ENCODE measurements at regions not wholly inside any gene's neighbourhood (a gene's known extent, or its start where the extent isn't known, plus 50 kb on each side); places are given as distances from the start of the nearest gene placed in this dataset.

DNA sequence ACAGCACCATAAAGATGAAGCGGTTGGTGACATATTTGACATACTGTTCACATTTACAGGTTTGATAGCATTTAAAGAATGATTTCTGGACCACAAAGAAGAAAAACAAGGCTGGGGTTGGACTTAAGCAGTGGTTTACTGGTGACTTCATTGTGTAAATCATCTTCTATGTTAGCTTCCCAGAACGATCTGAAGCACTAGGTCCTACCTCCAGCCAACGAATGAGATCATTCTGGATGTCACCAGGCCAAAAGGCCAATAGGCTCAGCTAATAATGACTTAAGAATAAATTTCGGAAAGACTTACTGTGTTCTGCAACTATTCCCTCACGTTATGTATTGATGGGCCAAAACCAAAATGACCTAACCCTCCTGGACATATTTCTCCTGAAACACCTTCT lies 675.3 kb upstream of the CCNG1 start:
- Histone ChIP-seq H2AFZ (ENCODE audit: low read depth, low read length, severe bottlenecking) (no peak overlapping the region), H3K4me2 (ENCODE audit: low read depth, low read length, poor library complexity, severe bottlenecking) (no peak overlapping the region), H3K36me3 (ENCODE audit: low read length) (no peaks in the 10 kb centered on the region), H3K4me3 (ENCODE audit: insufficient read depth, low read length, poor library complexity, severe bottlenecking) (no peak overlapping the region), H3K79me2 (ENCODE audit: insufficient read depth, low read length) (no peaks in the 10 kb centered on the region), H3K27ac (ENCODE audit: low read depth, low read length) (no peak overlapping the region), H3K27me3 (ENCODE audit: low read length) (no peaks in the 10 kb centered on the region), H3F3A (ENCODE audit: insufficient read depth) (no peaks in the 10 kb centered on the region), H3K9me3 (ENCODE audit: insufficient read depth, low read length) (no peaks in the 10 kb centered on the region), H4K20me1 (ENCODE audit: low read depth, low read length) (no peaks in the 10 kb centered on the region), H3K9me2 (replicated peaks; ENCODE audit: insufficient read depth, low read length) (no peaks in the 10 kb centered on the region), H3K9ac (ENCODE audit: low read length) (no peak overlapping the region)
- TF ChIP-seq, protein P1, sequence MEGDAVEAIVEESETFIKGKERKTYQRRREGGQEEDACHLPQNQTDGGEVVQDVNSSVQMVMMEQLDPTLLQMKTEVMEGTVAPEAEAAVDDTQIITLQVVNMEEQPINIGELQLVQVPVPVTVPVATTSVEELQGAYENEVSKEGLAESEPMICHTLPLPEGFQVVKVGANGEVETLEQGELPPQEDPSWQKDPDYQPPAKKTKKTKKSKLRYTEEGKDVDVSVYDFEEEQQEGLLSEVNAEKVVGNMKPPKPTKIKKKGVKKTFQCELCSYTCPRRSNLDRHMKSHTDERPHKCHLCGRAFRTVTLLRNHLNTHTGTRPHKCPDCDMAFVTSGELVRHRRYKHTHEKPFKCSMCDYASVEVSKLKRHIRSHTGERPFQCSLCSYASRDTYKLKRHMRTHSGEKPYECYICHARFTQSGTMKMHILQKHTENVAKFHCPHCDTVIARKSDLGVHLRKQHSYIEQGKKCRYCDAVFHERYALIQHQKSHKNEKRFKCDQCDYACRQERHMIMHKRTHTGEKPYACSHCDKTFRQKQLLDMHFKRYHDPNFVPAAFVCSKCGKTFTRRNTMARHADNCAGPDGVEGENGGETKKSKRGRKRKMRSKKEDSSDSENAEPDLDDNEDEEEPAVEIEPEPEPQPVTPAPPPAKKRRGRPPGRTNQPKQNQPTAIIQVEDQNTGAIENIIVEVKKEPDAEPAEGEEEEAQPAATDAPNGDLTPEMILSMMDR (IDR thresholded peaks at IDR 0.05; ENCODE audit: insufficient read depth, low read length, poor library complexity, severe bottlenecking) = no peak
- TF ChIP-seq EZH2phosphoT487 (conservative IDR thresholded peaks at IDR 0.05; ENCODE audit: low read length) = no peak

DNA sequence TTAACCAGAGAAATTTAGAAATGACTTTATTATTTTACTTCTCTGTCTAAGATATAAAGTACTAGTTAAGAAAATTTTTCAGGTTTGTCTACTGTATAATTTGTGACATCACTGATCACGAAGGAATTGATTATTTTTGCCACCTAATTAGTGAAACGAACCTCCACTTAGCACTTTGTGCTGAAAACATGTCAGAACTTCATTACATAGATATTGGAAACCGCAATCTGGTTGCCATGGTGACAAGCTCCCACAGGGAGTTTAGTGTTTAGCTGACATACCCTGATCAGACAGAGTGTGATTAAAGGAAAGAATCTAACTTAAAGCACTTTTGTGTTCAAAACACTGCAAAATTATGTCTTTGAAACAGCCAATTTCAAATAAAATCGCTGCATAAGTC lies 668.4 kb upstream of the CCNG1 start:
- Histone ChIP-seq H2AFZ (ENCODE audit: low read depth, low read length, severe bottlenecking) (no peak overlapping the region), H3K79me2 (ENCODE audit: insufficient read depth, low read length) (no peaks in the 10 kb centered on the region), H4K20me1 (ENCODE audit: low read depth, low read length) (no peaks in the 10 kb centered on the region), H3K9me2 (replicated peaks; ENCODE audit: insufficient read depth, low read length) (no peaks in the 10 kb centered on the region), H3K4me3 (ENCODE audit: insufficient read depth, low read length, poor library complexity, severe bottlenecking) (no peak overlapping the region), H3K27me3 (ENCODE audit: low read length) (no peaks in the 10 kb centered on the region), H3F3A (ENCODE audit: insufficient read depth) (no peaks in the 10 kb centered on the region), H3K27ac (ENCODE audit: low read depth, low read length) (no peak overlapping the region), H3K36me3 (ENCODE audit: low read length) (no peaks in the 10 kb centered on the region), H3K9me3 (ENCODE audit: insufficient read depth, low read length) (no peaks in the 10 kb centered on the region), H3K9ac (ENCODE audit: low read length) (no peak overlapping the region), H3K4me2 (ENCODE audit: low read depth, low read length, poor library complexity, severe bottlenecking) (no peak overlapping the region)
- TF ChIP-seq, protein P1 (IDR thresholded peaks at IDR 0.05; ENCODE audit: insufficient read depth, low read length, poor library complexity, severe bottlenecking) = no peak
- no peak for TF ChIP-seq EZH2phosphoT487 (conservative IDR thresholded peaks at IDR 0.05; ENCODE audit: low read length)

DNA sequence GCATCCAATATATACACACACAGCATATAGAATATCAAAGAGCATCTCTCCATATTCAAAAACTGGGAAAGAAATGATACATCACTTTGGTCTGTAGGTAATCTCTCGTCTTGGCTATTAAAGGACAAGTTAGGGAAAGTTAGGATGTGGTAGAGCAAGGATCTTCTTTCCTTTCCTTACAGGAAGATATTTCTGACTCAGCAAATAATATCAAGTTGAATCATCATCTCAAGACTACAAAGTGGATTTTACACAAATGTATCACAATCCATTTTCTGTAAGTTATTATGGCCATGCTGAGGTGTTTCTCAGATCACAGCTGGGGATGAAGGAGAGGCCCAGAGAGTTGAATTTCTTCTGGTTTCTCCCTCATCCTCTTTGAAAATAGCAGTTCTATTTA lies 651.7 kb upstream of the CCNG1 start:
- H3K9ac ChIP-seq (ENCODE audit: low read length) = no peak overlapping the region
- no peak for TF ChIP-seq EZH2phosphoT487 (conservative IDR thresholded peaks at IDR 0.05; ENCODE audit: low read length)
- H3K9me3 ChIP-seq (ENCODE audit: insufficient read depth, low read length) = no peaks in the 10 kb centered on the region

DNA sequence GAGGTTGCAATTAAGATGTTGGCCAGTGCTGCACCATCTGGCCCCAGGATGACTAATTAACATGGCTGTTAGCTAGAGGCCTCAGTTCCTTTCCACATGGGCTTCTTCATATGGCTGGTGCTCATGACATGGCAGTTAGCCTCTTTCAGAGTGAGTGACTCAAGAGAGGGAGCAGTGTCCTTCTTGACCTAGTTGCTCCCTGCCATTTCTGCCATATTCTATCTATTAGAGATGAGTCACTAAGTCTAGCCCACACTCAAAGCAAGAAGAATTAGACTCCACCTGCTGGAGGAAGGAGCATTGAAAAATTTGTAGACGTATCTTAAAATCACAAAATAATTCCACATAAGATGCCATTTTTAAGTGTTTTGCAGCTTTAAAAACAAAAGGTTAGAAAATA lies 651.2 kb upstream of the CCNG1 start:
- Histone ChIP-seq H3K36me3 (ENCODE audit: low read length) (no peaks in the 10 kb centered on the region), H4K20me1 (ENCODE audit: low read depth, low read length) (no peaks in the 10 kb centered on the region), H2AFZ (ENCODE audit: low read depth, low read length, severe bottlenecking) (no peak overlapping the region), H3K9me2 (replicated peaks; ENCODE audit: insufficient read depth, low read length) (no peaks in the 10 kb centered on the region), H3K4me2 (ENCODE audit: low read depth, low read length, poor library complexity, severe bottlenecking) (no peak overlapping the region), H3K27ac (ENCODE audit: low read depth, low read length) (no peak overlapping the region), H3K4me3 (ENCODE audit: insufficient read depth, low read length, poor library complexity, severe bottlenecking) (no peak overlapping the region), H3K27me3 (ENCODE audit: low read length) (no peaks in the 10 kb centered on the region), H3F3A (ENCODE audit: insufficient read depth) (no peaks in the 10 kb centered on the region), H3K79me2 (ENCODE audit: insufficient read depth, low read length) (no peaks in the 10 kb centered on the region), H3K9ac (ENCODE audit: low read length) (no peak overlapping the region), H3K9me3 (ENCODE audit: insufficient read depth, low read length) (no peaks in the 10 kb centered on the region)
- no peak for TF ChIP-seq EZH2phosphoT487 (conservative IDR thresholded peaks at IDR 0.05; ENCODE audit: low read length)
- TF ChIP-seq, protein P1 (IDR thresholded peaks at IDR 0.05; ENCODE audit: insufficient read depth, low read length, poor library complexity, severe bottlenecking) = no peak

More for the DNA sequence above, 651.7 kb upstream of the CCNG1 start:
- H4K20me1 ChIP-seq (ENCODE audit: low read depth, low read length) = no peaks in the 10 kb centered on the region
- no peaks in the 10 kb centered on the region; the same call in 1 of the 2 replicates for H3K36me3 ChIP-seq (ENCODE audit: low read length)
- no peak overlapping the region for H3K27ac ChIP-seq (ENCODE audit: low read depth, low read length)
- no peaks in the 10 kb centered on the region for H3K9me2 ChIP-seq (replicated peaks; ENCODE audit: insufficient read depth, low read length)
- no peaks in the 10 kb centered on the region for H3K79me2 ChIP-seq (ENCODE audit: insufficient read depth, low read length)
- H3F3A ChIP-seq (ENCODE audit: insufficient read depth) = no peaks in the 10 kb centered on the region
- H3K27me3 ChIP-seq (ENCODE audit: low read length) = no peaks in the 10 kb centered on the region
- no peak overlapping the region for H2AFZ ChIP-seq (ENCODE audit: low read depth, low read length, severe bottlenecking)
- H3K4me3 ChIP-seq (ENCODE audit: insufficient read depth, low read length, poor library complexity, severe bottlenecking) = no peak overlapping the region
- no peak overlapping the region for H3K4me2 ChIP-seq (ENCODE audit: low read depth, low read length, poor library complexity, severe bottlenecking)

Data from SU-DHL-6 (cell line).